Neural cell (in vitro differentiated cells): ENCODE measurements at regions not wholly inside any gene's neighbourhood (a gene's known extent, or its start where the extent isn't known, plus 50 kb on each side); places are given as distances from the start of the nearest gene placed in this dataset.

Experiments used
- H2AFZ ChIP-seq: fragments of 200-600, 300-800 bp; sonication (generic), shearing (Covaris generic); 2 replicates; pipeline ENCODE4 v1.6.0; 2014; ENCODE audit warnings: low read depth, mild to moderate bottlenecking, antibody characterized with exemption, low read length, moderate library complexity
- H3F3A ChIP-seq: fragments of 200-600 bp; shearing (Covaris generic); 2 replicates; pipeline ENCODE4 v1.6.1; 2016; ENCODE audit warnings: mild to moderate bottlenecking, moderate library complexity, mixed read lengths, antibody characterized with exemption, low read length; ENCODE audit not compliant: insufficient read depth, poor library complexity, severe bottlenecking
- H3K27ac ChIP-seq: fragments of 200-600, 300-800 bp; sonication (generic), shearing (Covaris generic); 2 replicates; pipeline ENCODE4 v1.5.1; 2014; ENCODE audit warnings: mild to moderate bottlenecking, low read length, moderate library complexity
- H3K27me3 ChIP-seq: fragments of 300-800, 200-600 bp; sonication (generic), shearing (Covaris generic); 2 replicates; pipeline ENCODE4 v1.6.0; 2014; ENCODE audit warnings: mild to moderate bottlenecking, low read depth, low read length, moderate library complexity; ENCODE audit not compliant: insufficient read depth
- H3K36me3 ChIP-seq: fragments of 300-800, 200-600 bp; sonication (generic), shearing (Covaris generic); 2 replicates; pipeline ENCODE4 v1.5.1; 2014; ENCODE audit warnings: mild to moderate bottlenecking, antibody characterized with exemption, low read length, moderate library complexity; ENCODE audit not compliant: insufficient read depth
- H3K4me2 ChIP-seq: fragments of 300-800, 200-600 bp; sonication (generic), shearing (Covaris generic); 2 replicates; pipeline ENCODE4 v1.6.0; 2014; ENCODE audit warnings: mild to moderate bottlenecking, low read length
- H3K4me3 ChIP-seq: fragments of 300-800, 200-600 bp; sonication (generic), shearing (Covaris generic); 2 replicates; pipeline ENCODE4 v1.5.1; 2014; ENCODE audit warnings: mild to moderate bottlenecking, low read length, moderate library complexity
- H3K79me2 ChIP-seq: fragments of 200-600 bp; shearing (Covaris generic); replicated peaks from 2 replicates; pipeline ENCODE4 v1.6.0; 2014; ENCODE audit warnings: mild to moderate bottlenecking, low read length, moderate library complexity; ENCODE audit not compliant: insufficient read depth
- H3K9ac ChIP-seq: fragments of 300-800, 200-600 bp; sonication (generic), shearing (Covaris generic); 2 replicates; pipeline ENCODE4 v1.6.1; 2016; ENCODE audit warnings: mild to moderate bottlenecking, low read length, mixed read lengths
- H3K9me2 ChIP-seq: fragments of 200-600 bp; shearing (Covaris generic); 2 replicates; pipeline ENCODE4 v1.6.1; 2016; ENCODE audit warnings: mild to moderate bottlenecking, low read length, mixed read lengths; ENCODE audit not compliant: insufficient read depth
- H3K9me3 ChIP-seq: fragments of 200-600, 300-800 bp; sonication (generic), shearing (Covaris generic); 2 replicates; pipeline ENCODE4 v1.6.1; 2016; ENCODE audit warnings: mild to moderate bottlenecking, mixed run types, low read length, moderate library complexity, mixed read lengths
- H4K20me1 ChIP-seq: fragments of 200-600 bp; shearing (Covaris generic); 2 replicates; pipeline ENCODE4 v1.6.1; 2016; ENCODE audit warnings: mild to moderate bottlenecking, mixed run types; ENCODE audit not compliant: insufficient read depth
- EP300 ChIP-seq: fragments of 450-650 bp; conservative IDR thresholded peaks from 2 replicates; pipeline ENCODE4 v1.6.1; 2014; ENCODE audit warnings: antibody characterized with exemption, mild to moderate bottlenecking, moderate library complexity; ENCODE audit not compliant: poor library complexity, severe bottlenecking
- EZH2 ChIP-seq: fragments of 200-600, 300-800 bp; shearing (Covaris generic), sonication (generic); IDR thresholded peaks from 2 replicates; pipeline ENCODE4 v1.6.1; 2014; ENCODE audit warnings: antibody characterized with exemption, low read length, borderline replicate concordance, mild to moderate bottlenecking; ENCODE audit not compliant: insufficient read depth, poor library complexity, severe bottlenecking
- MXI1 ChIP-seq: fragments of 450-650 bp; conservative IDR thresholded peaks from 2 replicates; pipeline ENCODE4 v1.6.1; 2014; ENCODE audit warnings: antibody characterized with exemption, mild to moderate bottlenecking; ENCODE audit not compliant: poor library complexity, severe bottlenecking
- POLR2AphosphoS5 ChIP-seq: IDR thresholded peaks from 2 replicates; pipeline ENCODE4 v1.6.1; 2012
- RAD21 ChIP-seq: fragments of 450-650 bp; conservative IDR thresholded peaks from 2 replicates; pipeline ENCODE4 v1.6.1; 2014; ENCODE audit warnings: antibody characterized with exemption, mild to moderate bottlenecking, moderate library complexity
- SMC3 ChIP-seq: fragments of 450-650 bp; conservative IDR thresholded peaks from 2 replicates; pipeline ENCODE4 v1.6.1; 2014; ENCODE audit warnings: antibody characterized with exemption, mild to moderate bottlenecking, moderate library complexity; ENCODE audit not compliant: poor library complexity
- TAF1 ChIP-seq: IDR thresholded peaks from 2 replicates; pipeline ENCODE4 v1.6.1; 2012; ENCODE audit warnings: low read depth
- TF ChIP-seq, protein P1 (sequence below): fragments of 450-650 bp; IDR thresholded peaks from 2 replicates; pipeline ENCODE4 v1.5.1; 2014; ENCODE audit warnings: antibody characterized with exemption, mild to moderate bottlenecking, moderate library complexity; ENCODE audit not compliant: poor library complexity, severe bottlenecking
- TF ChIP-seq, protein P2 (sequence below): IDR thresholded peaks from 2 replicates; pipeline ENCODE4 v1.6.1; 2012; ENCODE audit warnings: borderline replicate concordance

DNA sequence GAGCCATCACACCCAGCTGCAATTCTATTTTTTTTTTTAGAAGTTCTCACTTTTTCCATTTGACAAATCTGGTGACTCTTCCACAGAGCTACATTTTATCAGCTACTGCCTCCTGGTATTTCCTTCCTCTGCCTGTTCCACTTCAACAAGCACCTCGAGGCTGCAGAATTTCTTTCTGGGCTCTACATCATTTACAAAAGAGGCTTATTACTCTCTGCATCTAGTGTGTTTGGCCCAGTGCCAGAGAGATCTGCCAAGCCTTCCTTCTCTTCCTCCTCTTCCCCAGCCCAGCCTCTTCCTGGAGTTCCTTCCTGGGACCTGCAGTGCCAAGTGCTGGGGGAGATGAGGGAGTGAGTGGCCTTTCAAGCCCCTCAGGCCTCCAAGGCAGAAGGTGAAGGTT is 119.6 kb upstream of the ITGA6 start:
- H3F3A ChIP-seq = no peaks in the 10 kb centered on the region
- no peak overlapping the region for H2AFZ ChIP-seq
- no peak overlapping the region for H3K4me2 ChIP-seq
- no peak overlapping the region for H3K4me3 ChIP-seq
- H3K9me2 ChIP-seq = no peaks in the 10 kb centered on the region
- no peaks in the 10 kb centered on the region for H3K79me2 ChIP-seq
- no peak overlapping the region for H3K27ac ChIP-seq
- no peaks in the 10 kb centered on the region for H3K27me3 ChIP-seq
- no peak overlapping the region for H3K9ac ChIP-seq
- no peaks in the 10 kb centered on the region for H3K9me3 ChIP-seq
- TF ChIP-seq EP300 (no peak), POLR2AphosphoS5 (no peak), RAD21 (no peak), EZH2 (no peak), MXI1 (no peak), SMC3 (no peak), TAF1 (no peak)
- TF ChIP-seq, protein P1, sequence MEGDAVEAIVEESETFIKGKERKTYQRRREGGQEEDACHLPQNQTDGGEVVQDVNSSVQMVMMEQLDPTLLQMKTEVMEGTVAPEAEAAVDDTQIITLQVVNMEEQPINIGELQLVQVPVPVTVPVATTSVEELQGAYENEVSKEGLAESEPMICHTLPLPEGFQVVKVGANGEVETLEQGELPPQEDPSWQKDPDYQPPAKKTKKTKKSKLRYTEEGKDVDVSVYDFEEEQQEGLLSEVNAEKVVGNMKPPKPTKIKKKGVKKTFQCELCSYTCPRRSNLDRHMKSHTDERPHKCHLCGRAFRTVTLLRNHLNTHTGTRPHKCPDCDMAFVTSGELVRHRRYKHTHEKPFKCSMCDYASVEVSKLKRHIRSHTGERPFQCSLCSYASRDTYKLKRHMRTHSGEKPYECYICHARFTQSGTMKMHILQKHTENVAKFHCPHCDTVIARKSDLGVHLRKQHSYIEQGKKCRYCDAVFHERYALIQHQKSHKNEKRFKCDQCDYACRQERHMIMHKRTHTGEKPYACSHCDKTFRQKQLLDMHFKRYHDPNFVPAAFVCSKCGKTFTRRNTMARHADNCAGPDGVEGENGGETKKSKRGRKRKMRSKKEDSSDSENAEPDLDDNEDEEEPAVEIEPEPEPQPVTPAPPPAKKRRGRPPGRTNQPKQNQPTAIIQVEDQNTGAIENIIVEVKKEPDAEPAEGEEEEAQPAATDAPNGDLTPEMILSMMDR = no peak
- TF ChIP-seq, protein P2, sequence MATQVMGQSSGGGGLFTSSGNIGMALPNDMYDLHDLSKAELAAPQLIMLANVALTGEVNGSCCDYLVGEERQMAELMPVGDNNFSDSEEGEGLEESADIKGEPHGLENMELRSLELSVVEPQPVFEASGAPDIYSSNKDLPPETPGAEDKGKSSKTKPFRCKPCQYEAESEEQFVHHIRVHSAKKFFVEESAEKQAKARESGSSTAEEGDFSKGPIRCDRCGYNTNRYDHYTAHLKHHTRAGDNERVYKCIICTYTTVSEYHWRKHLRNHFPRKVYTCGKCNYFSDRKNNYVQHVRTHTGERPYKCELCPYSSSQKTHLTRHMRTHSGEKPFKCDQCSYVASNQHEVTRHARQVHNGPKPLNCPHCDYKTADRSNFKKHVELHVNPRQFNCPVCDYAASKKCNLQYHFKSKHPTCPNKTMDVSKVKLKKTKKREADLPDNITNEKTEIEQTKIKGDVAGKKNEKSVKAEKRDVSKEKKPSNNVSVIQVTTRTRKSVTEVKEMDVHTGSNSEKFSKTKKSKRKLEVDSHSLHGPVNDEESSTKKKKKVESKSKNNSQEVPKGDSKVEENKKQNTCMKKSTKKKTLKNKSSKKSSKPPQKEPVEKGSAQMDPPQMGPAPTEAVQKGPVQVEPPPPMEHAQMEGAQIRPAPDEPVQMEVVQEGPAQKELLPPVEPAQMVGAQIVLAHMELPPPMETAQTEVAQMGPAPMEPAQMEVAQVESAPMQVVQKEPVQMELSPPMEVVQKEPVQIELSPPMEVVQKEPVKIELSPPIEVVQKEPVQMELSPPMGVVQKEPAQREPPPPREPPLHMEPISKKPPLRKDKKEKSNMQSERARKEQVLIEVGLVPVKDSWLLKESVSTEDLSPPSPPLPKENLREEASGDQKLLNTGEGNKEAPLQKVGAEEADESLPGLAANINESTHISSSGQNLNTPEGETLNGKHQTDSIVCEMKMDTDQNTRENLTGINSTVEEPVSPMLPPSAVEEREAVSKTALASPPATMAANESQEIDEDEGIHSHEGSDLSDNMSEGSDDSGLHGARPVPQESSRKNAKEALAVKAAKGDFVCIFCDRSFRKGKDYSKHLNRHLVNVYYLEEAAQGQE = no peak
- H3K36me3 ChIP-seq = no peaks in the 10 kb centered on the region
- H4K20me1 ChIP-seq = no peaks in the 10 kb centered on the region

DNA sequence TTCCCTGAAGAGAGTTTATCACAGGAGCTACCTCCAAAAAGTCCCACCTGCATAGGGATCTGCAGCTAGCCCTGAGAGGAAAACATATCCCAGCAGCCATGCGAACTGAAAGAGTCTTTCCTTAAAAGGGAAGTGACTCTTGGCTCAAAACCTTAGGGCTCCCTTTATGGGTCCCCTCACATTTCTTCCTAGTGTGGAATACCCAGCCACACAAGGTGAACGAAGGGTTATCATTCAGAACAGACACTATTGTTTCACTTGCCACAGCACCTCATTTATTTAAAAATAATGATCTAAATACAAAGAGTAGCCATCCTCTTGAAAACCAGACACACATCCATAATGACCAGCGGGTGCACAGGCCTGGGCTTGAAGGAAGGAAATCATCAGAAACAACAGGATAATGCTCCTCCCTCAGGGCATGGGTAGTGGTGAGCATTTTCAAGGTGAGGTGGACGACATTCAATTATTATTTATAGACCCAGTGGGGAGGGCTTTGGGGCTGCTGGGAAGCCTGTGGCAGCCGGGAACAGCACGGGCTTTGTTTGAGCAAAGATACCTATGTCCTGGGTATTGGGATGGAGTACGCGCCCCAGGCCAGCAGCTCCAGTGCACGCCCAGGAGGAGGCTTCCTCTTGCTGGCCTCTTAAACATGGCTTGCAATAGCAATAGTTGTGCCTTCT is 119.0 kb upstream of the ITGA6 start:
- no peaks in the 10 kb centered on the region for H3F3A ChIP-seq
- no peaks in the 10 kb centered on the region for H3K9me2 ChIP-seq
- H3K27me3 ChIP-seq = no peaks in the 10 kb centered on the region
- no peak overlapping the region for H2AFZ ChIP-seq
- no peaks in the 10 kb centered on the region for H3K9me3 ChIP-seq
- TF ChIP-seq, protein P1 = no peak
- TF ChIP-seq EZH2 (no peak), TAF1 (no peak), MXI1 (no peak), SMC3 (no peak), RAD21 (no peak), EP300 (no peak), POLR2AphosphoS5 (no peak)
- TF ChIP-seq, protein P2 = no peak
- no peaks in the 10 kb centered on the region for H4K20me1 ChIP-seq
- no peak overlapping the region for H3K4me2 ChIP-seq
- H3K36me3 ChIP-seq = no peaks in the 10 kb centered on the region
- H3K4me3 ChIP-seq = no peak overlapping the region
- H3K9ac ChIP-seq = no peak overlapping the region
- H3K27ac ChIP-seq = no peak overlapping the region
- H3K79me2 ChIP-seq = no peaks in the 10 kb centered on the region
